Fibroblast of the aortic adventitia (primary cell): ENCODE measurements at regions not wholly inside any gene's neighbourhood (a gene's known extent, or its start where the extent isn't known, plus 50 kb on each side); places are given as distances from the start of the nearest gene placed in this dataset.

Source experiments
- DNase-seq: peaks from one replicate; pipeline ENCODE4 v3.0.0-alpha.2; 2010; ENCODE audit warnings: low read depth
- H3K4me3 ChIP-seq: 2 replicates; pipeline ENCODE4 v1.5.1; 2011; ENCODE audit warnings: low read depth, mild to moderate bottlenecking, control low read depth, low read length, moderate library complexity
- CTCF ChIP-seq: IDR thresholded peaks from 2 replicates; pipeline ENCODE4 v1.5.1; 2011; ENCODE audit warnings: mild to moderate bottlenecking, low read length, control low read depth, inconsistent platforms; ENCODE audit not compliant: insufficient read depth

GRCh38 chr3:168473334-168473890 is 377.7 kb upstream of the GOLIM4 start:
- no peak for DNase-seq
- no peak for TF ChIP-seq CTCF
- H3K4me3 ChIP-seq = no peak overlapping the region

GRCh38 chr3:168472783-168473182 is 377.1 kb upstream of the GOLIM4 start:
- no peak for TF ChIP-seq CTCF
- H3K4me3 ChIP-seq = no peak overlapping the region
- DNase-seq = no peak

GRCh38 chr3:168470380-168470779 is 374.7 kb upstream of the GOLIM4 start:
- no peak for DNase-seq
- no peak for TF ChIP-seq CTCF
- H3K4me3 ChIP-seq = no peak overlapping the region

- TF ChIP-seq CTCF = no peak
- H3K4me3 ChIP-seq = no peak overlapping the region
- DNase-seq = no peak
Measured at GRCh38 chr3:168469436-168469835, 373.7 kb upstream of the GOLIM4 start.

- DNase-seq = peak; percentile 28
- peak; percentile 22 for TF ChIP-seq CTCF
Measured at GRCh38 chr3:168467115-168467714, 371.5 kb upstream of the GOLIM4 start.

DNA sequence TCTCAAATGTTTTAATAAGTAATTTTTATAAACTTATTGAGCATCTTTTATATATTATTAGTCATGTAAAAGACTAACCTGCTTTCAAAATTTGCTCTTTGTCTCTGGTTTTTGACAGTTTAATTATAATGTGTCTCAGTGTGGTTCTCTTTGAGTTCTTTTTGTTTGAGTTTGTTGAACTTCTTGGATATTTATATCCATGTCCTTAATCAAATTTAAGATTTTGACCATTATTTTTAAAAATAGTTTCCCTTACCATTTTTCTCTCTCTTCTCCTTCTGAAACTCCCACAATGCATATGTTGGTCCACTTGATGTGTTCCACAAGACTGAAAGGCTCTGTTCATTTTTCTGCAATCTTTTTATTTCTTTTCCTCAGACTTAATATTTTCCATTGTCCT is 366.1 kb upstream of the GOLIM4 start:
- DNase-seq = no peak
- no peak overlapping the region for H3K4me3 ChIP-seq
- TF ChIP-seq CTCF = no peak

More at GRCh38 chr3:168467115-168467714, 371.5 kb upstream of the GOLIM4 start:
- H3K4me3 ChIP-seq = no peak overlapping the region
